ENCODE measurements at regions not wholly inside any gene's neighbourhood (a gene's known extent, or its start where the extent isn't known, plus 50 kb on each side); places are given as distances from the start of the nearest gene placed in this dataset.
A peak's percentile ranks its signal among the peaks of the same experiment; 100 is the strongest.

- Histone ChIP-seq H3K4me1 (ENCODE audit: insufficient read depth, low read length) (peaks cover 31% of the 10 kb centered on the region), H3K36me3 (ENCODE audit: insufficient read depth, low read depth, low read length) (no peaks in the 10 kb centered on the region), H3K27me3 (ENCODE audit: insufficient read depth, low read length) (no peaks in the 10 kb centered on the region), H3K27ac (ENCODE audit: low read length) (no peak overlapping the region), H3K9me3 (ENCODE audit: insufficient read depth, low read depth, low read length) (no peaks in the 10 kb centered on the region), H3K9ac (ENCODE audit: low read depth, low read length) (no peak overlapping the region), H3K4me3 (ENCODE audit: low read length) (no peak overlapping the region)
Measured at GRCh38 chr11:95295382-95296149, 64.6 kb upstream of the SESN3 start.

GRCh38 chr11:95294701-95295100 is 63.7 kb upstream of the SESN3 start:
- H3K9me3 ChIP-seq (ENCODE audit: insufficient read depth, low read depth, low read length), result no peaks in the 10 kb centered on the region
- no peak overlapping the region for H3K9ac ChIP-seq (ENCODE audit: low read depth, low read length)
- no peaks in the 10 kb centered on the region for H3K27me3 ChIP-seq (ENCODE audit: insufficient read depth, low read length)
- H3K36me3 ChIP-seq (ENCODE audit: insufficient read depth, low read depth, low read length), result no peaks in the 10 kb centered on the region
- H3K27ac ChIP-seq (ENCODE audit: low read length), result no peak overlapping the region
- H3K4me3 ChIP-seq (ENCODE audit: low read length), result no peak overlapping the region
- peaks cover 27% of the 10 kb centered on the region for H3K4me1 ChIP-seq (ENCODE audit: insufficient read depth, low read length)

- Histone ChIP-seq H3K36me3 (ENCODE audit: insufficient read depth, low read depth, low read length) (no peaks in the 10 kb centered on the region), H3K4me1 (ENCODE audit: insufficient read depth, low read length) (peaks cover 15% of the 10 kb centered on the region), H3K27me3 (ENCODE audit: insufficient read depth, low read length) (no peaks in the 10 kb centered on the region), H3K4me3 (ENCODE audit: low read length) (no peak overlapping the region), H3K9ac (ENCODE audit: low read depth, low read length) (peak overlapping the region; percentile 9; the same call in 1 of the 2 replicates), H3K27ac (ENCODE audit: low read length) (no peak overlapping the region), H3K9me3 (ENCODE audit: insufficient read depth, low read depth, low read length) (no peaks in the 10 kb centered on the region)
Measured at GRCh38 chr11:95293116-95293515, 62.1 kb upstream of the SESN3 start.

- Histone ChIP-seq H3K36me3 (ENCODE audit: insufficient read depth, low read depth, low read length) (no peaks in the 10 kb centered on the region), H3K4me3 (ENCODE audit: low read length) (no peak overlapping the region), H3K4me1 (ENCODE audit: insufficient read depth, low read length) (peaks cover 15% of the 10 kb centered on the region), H3K27me3 (ENCODE audit: insufficient read depth, low read length) (no peaks in the 10 kb centered on the region), H3K9me3 (ENCODE audit: insufficient read depth, low read depth, low read length) (no peaks in the 10 kb centered on the region), H3K27ac (ENCODE audit: low read length) (no peak overlapping the region), H3K9ac (ENCODE audit: low read depth, low read length) (no peak overlapping the region)
Measured at GRCh38 chr11:95291946-95292345, 60.9 kb upstream of the SESN3 start.

- no peak overlapping the region for H3K9ac ChIP-seq (ENCODE audit: low read depth, low read length)
- H3K27me3 ChIP-seq (ENCODE audit: insufficient read depth, low read length), result no peaks in the 10 kb centered on the region
- no peaks in the 10 kb centered on the region for H3K9me3 ChIP-seq (ENCODE audit: insufficient read depth, low read depth, low read length)
- no peak overlapping the region for H3K27ac ChIP-seq (ENCODE audit: low read length)
- peaks cover 14% of the 10 kb centered on the region for H3K4me1 ChIP-seq (ENCODE audit: insufficient read depth, low read length)
- H3K4me3 ChIP-seq (ENCODE audit: low read length), result no peak overlapping the region
- no peaks in the 10 kb centered on the region for H3K36me3 ChIP-seq (ENCODE audit: insufficient read depth, low read depth, low read length)
Measured at GRCh38 chr11:95289378-95290101, 58.5 kb upstream of the SESN3 start.

- Histone ChIP-seq H3K4me1 (ENCODE audit: insufficient read depth, low read length) (peaks cover 36% of the 10 kb centered on the region), H3K27ac (ENCODE audit: low read length) (no peak overlapping the region), H3K4me3 (ENCODE audit: low read length) (no peak overlapping the region), H3K36me3 (ENCODE audit: insufficient read depth, low read depth, low read length) (no peaks in the 10 kb centered on the region), H3K9ac (ENCODE audit: low read depth, low read length) (no peak overlapping the region), H3K27me3 (ENCODE audit: insufficient read depth, low read length) (no peaks in the 10 kb centered on the region), H3K9me3 (ENCODE audit: insufficient read depth, low read depth, low read length) (no peaks in the 10 kb centered on the region)
Measured at GRCh38 chr11:95284057-95285052, 53.4 kb upstream of the SESN3 start.

- no peak overlapping the region for H3K9ac ChIP-seq (ENCODE audit: low read depth, low read length)
- no peaks in the 10 kb centered on the region for H3K9me3 ChIP-seq (ENCODE audit: insufficient read depth, low read depth, low read length)
- no peaks in the 10 kb centered on the region for H3K36me3 ChIP-seq (ENCODE audit: insufficient read depth, low read depth, low read length)
- no peaks in the 10 kb centered on the region for H3K27me3 ChIP-seq (ENCODE audit: insufficient read depth, low read length)
- no peak overlapping the region for H3K4me3 ChIP-seq (ENCODE audit: low read length)
- no peak overlapping the region for H3K27ac ChIP-seq (ENCODE audit: low read length)
- peaks cover 37% of the 10 kb centered on the region for H3K4me1 ChIP-seq (ENCODE audit: insufficient read depth, low read length)
Measured at GRCh38 chr11:95283650-95284049, 52.6 kb upstream of the SESN3 start.

- peaks cover 37% of the 10 kb centered on the region for H3K4me1 ChIP-seq (ENCODE audit: insufficient read depth, low read length)
- no peak overlapping the region for H3K27ac ChIP-seq (ENCODE audit: low read length)
- no peak overlapping the region for H3K9ac ChIP-seq (ENCODE audit: low read depth, low read length)
- no peaks in the 10 kb centered on the region for H3K36me3 ChIP-seq (ENCODE audit: insufficient read depth, low read depth, low read length)
- H3K9me3 ChIP-seq (ENCODE audit: insufficient read depth, low read depth, low read length), result no peaks in the 10 kb centered on the region
- no peak overlapping the region for H3K4me3 ChIP-seq (ENCODE audit: low read length)
- no peaks in the 10 kb centered on the region for H3K27me3 ChIP-seq (ENCODE audit: insufficient read depth, low read length)
Measured at GRCh38 chr11:95283146-95283545, 52.1 kb upstream of the SESN3 start.

- Histone ChIP-seq H3K27me3 (ENCODE audit: insufficient read depth, low read length) (no peaks in the 10 kb centered on the region), H3K9ac (ENCODE audit: low read depth, low read length) (no peak overlapping the region), H3K4me3 (ENCODE audit: low read length) (no peak overlapping the region), H3K4me1 (ENCODE audit: insufficient read depth, low read length) (peaks cover 37% of the 10 kb centered on the region), H3K36me3 (ENCODE audit: insufficient read depth, low read depth, low read length) (no peaks in the 10 kb centered on the region), H3K27ac (ENCODE audit: low read length) (no peak overlapping the region), H3K9me3 (ENCODE audit: insufficient read depth, low read depth, low read length) (no peaks in the 10 kb centered on the region)
Measured at GRCh38 chr11:95282291-95282751, 51.3 kb upstream of the SESN3 start.

All from iPS-20b (cell line).